T-cell (primary cell): ENCODE measurements at regions not wholly inside any gene's neighbourhood (a gene's known extent, or its start where the extent isn't known, plus 50 kb on each side); places are given as distances from the start of the nearest gene placed in this dataset.
A peak's percentile ranks its signal among the peaks of the same experiment; 100 is the strongest.

Experiments used
- ATAC-seq, 4 experiments: fragments of 200-7000 bp in 3 of 4; fragments of 150-1000 bp in 1 of 4; cut with Tn5 transposase; replicated peaks in 1 of 4; 1 replicate in 3 of 4; 2 replicates in 1 of 4; pipeline ENCODE4 v1.10.0; 2021; ENCODE audit warnings: moderate library complexity in 3 of 4, mild to moderate bottlenecking in 2 of 4, moderate number of reproducible peaks in 1 of 4
- CTCF ChIA-PET, 2 donors: fragments of 300-600 bp; sonication (Branson Sonifier 250); formaldehyde crosslinking; loops; one replicate each; lab custom pipeline; 2022; ENCODE audit warnings: antibody characterized with exemption in 2 of 2; lab: Charles Lee
- POLR2A ChIA-PET, 2 donors: fragments of 300-600 bp; sonication (Branson Sonifier 250); formaldehyde crosslinking; loops; one replicate each; lab custom pipeline; 2022; ENCODE audit warnings: antibody characterized with exemption in 2 of 2; lab: Charles Lee
- DNase-seq, 35 experiments: peaks; one replicate each; pipeline versions ENCODE4 v3.0.0 to v3.0.0-alpha.2; 2013 to 2023
- H3K27ac ChIP-seq: one replicate; pipeline ENCODE4 v1.5.1; 2013; ENCODE audit warnings: low read length
- H3K27me3 ChIP-seq, 2 experiments: replicated peaks in 1 of 2; 1 replicate in 1 of 2; 2 replicates in 1 of 2; pipeline versions ENCODE4 v1.6.1 to v1.7.0; 2013; ENCODE audit warnings: low read length in 1 of 2, mixed read lengths in 1 of 2; ENCODE audit not compliant: control insufficient read depth in 2 of 2, insufficient read depth in 2 of 2; ENCODE audit errors: extremely low read depth in 1 of 2
- H3K36me3 ChIP-seq, 2 donors: 1 replicate in 1 of 2; 2 replicates in 1 of 2; pipeline versions ENCODE4 v1.6.1 to v1.7.0; 2013; ENCODE audit warnings: low read length in 1 of 2; ENCODE audit not compliant: control insufficient read depth in 2 of 2, insufficient read depth in 1 of 2; ENCODE audit errors: extremely low read depth in 1 of 2
- H3K4me1 ChIP-seq, 2 experiments: 1 replicate in 1 of 2; 2 replicates in 1 of 2; pipeline versions ENCODE4 v1.6.1 to v1.7.0; 2013; ENCODE audit warnings: low read length in 2 of 2, mixed read lengths in 1 of 2; ENCODE audit not compliant: insufficient read depth in 2 of 2, control insufficient read depth in 1 of 2; ENCODE audit errors: extremely low read depth in 1 of 2
- H3K4me3 ChIP-seq, 2 donors: 1 replicate in 1 of 2; 2 replicates in 1 of 2; pipeline versions ENCODE4 v1.5.1 to v1.7.0; 2013; ENCODE audit warnings: mild to moderate bottlenecking in 2 of 2, low read length in 1 of 2, moderate library complexity in 1 of 2; ENCODE audit not compliant: control insufficient read depth in 1 of 2; ENCODE audit errors: extremely low read depth in 1 of 2
- H3K9me3 ChIP-seq: 2 replicates; pipeline ENCODE4 v1.7.0; 2013
- H3K27ac Mint-ChIP-seq, 2 donors: one replicate each; pipeline ENCODE4 v1.8.0; 2020 to 2021; ENCODE audit warnings: mild to moderate bottlenecking in 2 of 2, mixed read lengths in 2 of 2
- H3K27me3 Mint-ChIP-seq, 2 donors: one replicate each; pipeline ENCODE4 v1.8.0; 2021 to 2022; ENCODE audit warnings: mixed read lengths in 2 of 2
- H3K36me3 Mint-ChIP-seq: one replicate; pipeline ENCODE4 v1.8.0; 2021; ENCODE audit warnings: mixed read lengths
- H3K4me1 Mint-ChIP-seq, 3 donors: one replicate each; pipeline ENCODE4 v1.8.0; 2020 to 2022; ENCODE audit warnings: mixed read lengths in 3 of 3, mild to moderate bottlenecking in 1 of 3
- H3K4me3 Mint-ChIP-seq, 3 donors: one replicate each; pipeline ENCODE4 v1.8.0; 2020 to 2022; ENCODE audit warnings: mild to moderate bottlenecking in 3 of 3, mixed read lengths in 3 of 3, moderate library complexity in 3 of 3
- H3K9me3 Mint-ChIP-seq, 3 donors: one replicate each; pipeline ENCODE4 v1.8.0; 2020 to 2022; ENCODE audit warnings: mixed read lengths in 3 of 3
- WGBS: methylation state at CpG from one replicate; pipeline ENCODE4 v1.1.5; 2013; ENCODE audit warnings: missing lambda C conversion rate; ENCODE audit not compliant: insufficient coverage; 5-methylcytosine and 5-hydroxymethylcytosine counted together

GRCh38 chr15:69757186-69757585 lies 304.6 kb downstream of the RPLP1 start:
- Histone ChIP-seq H3K9me3 (no peaks in the 10 kb centered on the region), H3K27ac (no peak overlapping the region), H3K27me3 (peaks cover 0 to 9% of the 10 kb centered on the region in 2 experiments), H3K36me3 (no peaks in the 10 kb centered on the region), H3K4me3 (no peak overlapping the region), H3K4me1 (peaks cover 76 to 79% of the 10 kb centered on the region in 2 experiments)
- ChIA-PET CTCF (interaction anchor here in 1 of 2 donors (0.7 kb wide), 1 partner anchor 742 kb away, joined by 3 read pairs; no protein-coding TSS in a partner anchor), POLR2A (interaction anchor here (0.5 to 0.8 kb wide), 2 partner anchors 341 to 803 kb away, joined by 4 to 5 read pairs; partner anchors contain the start of gene TLE3 (in 1 of the 2))
- 76% methylated on average over 3 of the region's 6 CpGs for WGBS
- peak in 2 of 35 experiments; percentile 41 to 48 for DNase-seq
- Mint-ChIP-seq H3K27me3 (peaks cover 0 to 7% of the 10 kb centered on the region in 2 donors), H3K4me3 (peak overlapping the region in 2 of 3 donors; percentile 0 to 68), H3K27ac (peak overlapping the region in 1 of 2 donors; percentile 13), H3K36me3 (peaks cover 10% of the 10 kb centered on the region), H3K9me3 (peaks cover 5 to 11% (median 8%) of the 10 kb centered on the region in 3 donors), H3K4me1 (peaks cover 92 to 98% (median 94%) of the 10 kb centered on the region in 3 donors)
- no peak for ATAC-seq

GRCh38 chr15:69758291-69758771 lies 305.7 kb downstream of the RPLP1 start:
- WGBS, result 100% methylated on average over 1 of the region's 2 CpGs
- DNase-seq (no peak), ATAC-seq (no peak)
- Histone ChIP-seq H3K27ac (no peak overlapping the region), H3K27me3 (peaks cover 0 to 12% of the 10 kb centered on the region in 2 experiments), H3K4me3 (peak overlapping the region; percentile 3 to 10), H3K36me3 (no peaks in the 10 kb centered on the region), H3K4me1 (peaks cover 76 to 87% of the 10 kb centered on the region in 2 experiments), H3K9me3 (no peaks in the 10 kb centered on the region)
- Mint-ChIP-seq H3K36me3 (peaks cover 4% of the 10 kb centered on the region), H3K4me3 (peak overlapping the region; percentile 49 to 68 (median 52)), H3K9me3 (peaks cover 0 to 4% (median 3%) of the 10 kb centered on the region in 3 donors), H3K4me1 (peaks cover 97 to 100% (median 98%) of the 10 kb centered on the region in 3 donors), H3K27me3 (peaks cover 2 to 4% of the 10 kb centered on the region in 2 donors), H3K27ac (peak overlapping the region; percentile 75 to 79)
- ChIA-PET CTCF (interaction anchor here in 1 of 2 donors (0.6 to 1.0 kb wide), 2 partner anchors 39 to 42 kb away, joined by 3 to 5 read pairs; no protein-coding TSS in a partner anchor), POLR2A (interaction anchor here in 1 of 2 donors (0.7 to 1.0 kb wide), 3 partner anchors 37 to 801 kb away, joined by 3 to 10 read pairs (median 6); no protein-coding TSS in a partner anchor)

- peak overlapping the region; percentile 28 for H3K27ac ChIP-seq
- ChIA-PET CTCF (interaction anchor here in 1 of 2 donors (0.6 to 1.0 kb wide), 2 partner anchors 40 to 43 kb away, joined by 3 to 5 read pairs; no protein-coding TSS in a partner anchor), POLR2A (interaction anchor here in 1 of 2 donors (0.7 to 1.0 kb wide), 2 partner anchors 38 to 800 kb away, joined by 3 to 6 read pairs; no protein-coding TSS in a partner anchor)
- no peaks in the 10 kb centered on the region for H3K36me3 ChIP-seq
- 50% methylated on average over 4 of the region's 8 CpGs for WGBS
- no peaks in the 10 kb centered on the region for H3K9me3 ChIP-seq
- Mint-ChIP-seq H3K27ac (peak overlapping the region; percentile 75 to 79), H3K4me1 (peaks cover 91 to 96% (median 95%) of the 10 kb centered on the region in 3 donors), H3K9me3 (no peaks in the 10 kb centered on the region), H3K27me3 (peaks cover 2 to 4% of the 10 kb centered on the region in 2 donors), H3K36me3 (no peaks in the 10 kb centered on the region), H3K4me3 (peak overlapping the region; percentile 49 to 68 (median 52))
- DNase-seq (peak; percentile 60 to 96 (median 89)), ATAC-seq (peak; percentile 59 to 80 (median 66))
- H3K4me1 ChIP-seq, result peaks cover 74 to 82% of the 10 kb centered on the region in 2 experiments
- peak overlapping the region; percentile 3 to 10 for H3K4me3 ChIP-seq
- H3K27me3 ChIP-seq, result peaks cover 0 to 13% of the 10 kb centered on the region in 2 experiments
Measured at GRCh38 chr15:69758810-69759790, 306.5 kb downstream of the RPLP1 start.

- no peaks in the 10 kb centered on the region for H3K36me3 ChIP-seq
- no CpG with 5 or more reads among the region's 3 CpGs for WGBS
- Mint-ChIP-seq H3K4me1 (peaks cover 78 to 83% (median 82%) of the 10 kb centered on the region in 3 donors), H3K9me3 (no peaks in the 10 kb centered on the region), H3K27me3 (peaks cover 2 to 4% of the 10 kb centered on the region in 2 donors), H3K4me3 (peak overlapping the region; percentile 29 to 68 (median 55)), H3K36me3 (no peaks in the 10 kb centered on the region), H3K27ac (peak overlapping the region; percentile 78)
- H3K9me3 ChIP-seq, result no peaks in the 10 kb centered on the region
- CTCF ChIA-PET, result interaction anchor here in 1 of 2 donors (0.6 to 1.3 kb wide), 4 partner anchors 8 to 775 kb away, joined by 3 to 4 read pairs (median 4); no protein-coding TSS in a partner anchor
- peak overlapping the region in 1 of 2 donors; percentile 26 for H3K4me3 ChIP-seq
- peaks cover 0 to 15% of the 10 kb centered on the region in 2 experiments for H3K27me3 ChIP-seq
- no peak for DNase-seq
- ATAC-seq, result no peak
- peak overlapping the region; percentile 52 for H3K27ac ChIP-seq
- peaks cover 61 to 70% of the 10 kb centered on the region in 2 experiments for H3K4me1 ChIP-seq
- POLR2A ChIA-PET, result interaction anchor here in 1 of 2 donors (0.6 kb wide), 1 partner anchor 39 kb away, joined by 3 read pairs; no protein-coding TSS in a partner anchor
Measured at GRCh38 chr15:69760258-69760845, 307.7 kb downstream of the RPLP1 start.

- Histone ChIP-seq H3K4me3 (no peak overlapping the region), H3K27me3 (peaks cover 0 to 15% of the 10 kb centered on the region in 2 experiments), H3K27ac (peak overlapping the region; percentile 52), H3K4me1 (peaks cover 54 to 63% of the 10 kb centered on the region in 2 experiments), H3K36me3 (no peaks in the 10 kb centered on the region), H3K9me3 (no peaks in the 10 kb centered on the region)
- Mint-ChIP-seq H3K27me3 (peaks cover 2 to 4% of the 10 kb centered on the region in 2 donors), H3K9me3 (no peaks in the 10 kb centered on the region), H3K36me3 (no peaks in the 10 kb centered on the region), H3K27ac (peak overlapping the region; percentile 78), H3K4me1 (peaks cover 72 to 80% (median 78%) of the 10 kb centered on the region in 3 donors), H3K4me3 (peak overlapping the region; percentile 29 to 68 (median 55))
- DNase-seq, result peak; percentile 57 to 92 (median 74)
- ChIA-PET POLR2A (interaction anchor here in 1 of 2 donors (0.6 kb wide), 1 partner anchor 113 kb away, joined by 3 read pairs; no protein-coding TSS in a partner anchor), CTCF (interaction anchor here in 1 of 2 donors (0.7 to 1.3 kb wide), 3 partner anchors 9 to 774 kb away, joined by 3 to 4 read pairs (median 4); no protein-coding TSS in a partner anchor)
- WGBS, result 23% methylated on average over 4 of the region's 7 CpGs
- peak; percentile 77 to 80 (median 80) for ATAC-seq
Measured at GRCh38 chr15:69760890-69761568, 308.4 kb downstream of the RPLP1 start.
